Suprapubic skin (tissue), 4 donors: ENCODE measurements at regions not wholly inside any gene's neighbourhood (a gene's known extent, or its start where the extent isn't known, plus 50 kb on each side); places are given as distances from the start of the nearest gene placed in this dataset.

Experiments used
- DNase-seq, 2 donors: peaks; one replicate each; pipeline ENCODE4 v3.0.0-alpha.2; 2019; ENCODE audit warnings: low spot score in 2 of 2
- H3K27ac ChIP-seq: fragments of 200-600 bp; sonication (generic); one replicate; pipeline ENCODE4 v1.5.1; 2019
- H3K27me3 ChIP-seq: fragments of 200-600 bp; sonication (generic); one replicate; pipeline ENCODE4 v1.5.1; 2019
- H3K36me3 ChIP-seq: fragments of 200-600 bp; sonication (generic); one replicate; pipeline ENCODE4 v1.5.1; 2019
- H3K4me1 ChIP-seq: fragments of 200-600 bp; sonication (generic); one replicate; pipeline ENCODE4 v1.5.1; 2019
- H3K4me3 ChIP-seq: fragments of 200-600 bp; sonication (generic); one replicate; pipeline ENCODE4 v1.5.1; 2019; ENCODE audit warnings: mild to moderate bottlenecking
- H3K9me3 ChIP-seq: fragments of 200-600 bp; sonication (generic); one replicate; pipeline ENCODE4 v1.5.1; 2019
- EP300 ChIP-seq: sonication (generic); formaldehyde crosslinking; IDR thresholded peaks from one replicate; pipeline ENCODE4 v1.6.1; 2017; ENCODE audit warnings: antibody characterized with exemption
- POLR2A ChIP-seq, 2 donors: fragments of 450-650 bp; IDR thresholded peaks; one replicate each; pipeline ENCODE4 v1.6.1; 2017; ENCODE audit warnings: antibody characterized with exemption in 2 of 2, mild to moderate bottlenecking in 2 of 2, moderate library complexity in 2 of 2
- POLR2AphosphoS5 ChIP-seq, 3 donors: sonication (generic); formaldehyde crosslinking; IDR thresholded peaks; one replicate each; pipeline ENCODE4 v1.6.1; 2017; ENCODE audit warnings: antibody characterized with exemption in 3 of 3
- WGBS: methylation state at CpG from one replicate; pipeline ENCODE4 v1.1.5; 2018; 5-methylcytosine and 5-hydroxymethylcytosine counted together
- TF ChIP-seq, protein P1 (sequence below), 2 donors: fragments of 200-600 bp in 1 of 2; fragments of 450-650 bp in 1 of 2; sonication (generic) in 1 of 2; IDR thresholded peaks; one replicate each; pipeline ENCODE4 v1.5.1; 2016 to 2019; ENCODE audit warnings: antibody characterized with exemption in 2 of 2, mild to moderate bottlenecking in 1 of 2, moderate library complexity in 1 of 2

DNA sequence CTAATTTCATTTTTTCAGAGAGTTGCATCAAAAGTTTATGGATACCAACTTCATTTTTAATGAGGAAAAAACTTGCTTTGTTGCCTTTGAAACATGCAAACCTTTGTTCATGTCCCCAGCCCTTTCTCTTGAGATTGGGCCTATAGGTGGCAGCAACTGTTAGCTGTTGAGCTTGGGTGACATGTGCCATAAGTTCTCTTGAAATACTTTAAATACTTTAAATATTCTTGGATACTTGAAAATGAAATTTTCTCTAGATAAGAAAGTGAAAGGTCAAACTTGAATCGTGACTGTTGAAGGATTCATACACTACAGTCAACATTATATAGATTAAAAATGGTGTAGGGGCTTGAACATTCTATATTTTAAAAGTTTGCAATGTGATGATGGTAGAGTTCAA, 294.9 kb downstream of the NDFIP2 start:
- no peaks in the 10 kb centered on the region for H3K36me3 ChIP-seq
- H3K27ac ChIP-seq, result no peak overlapping the region
- DNase-seq, result no peak
- TF ChIP-seq POLR2A (IDR thresholded peaks at IDR 0.05), result no peak
- TF ChIP-seq POLR2AphosphoS5 (IDR thresholded peaks at IDR 0.05), result no peak
- TF ChIP-seq, protein P1, sequence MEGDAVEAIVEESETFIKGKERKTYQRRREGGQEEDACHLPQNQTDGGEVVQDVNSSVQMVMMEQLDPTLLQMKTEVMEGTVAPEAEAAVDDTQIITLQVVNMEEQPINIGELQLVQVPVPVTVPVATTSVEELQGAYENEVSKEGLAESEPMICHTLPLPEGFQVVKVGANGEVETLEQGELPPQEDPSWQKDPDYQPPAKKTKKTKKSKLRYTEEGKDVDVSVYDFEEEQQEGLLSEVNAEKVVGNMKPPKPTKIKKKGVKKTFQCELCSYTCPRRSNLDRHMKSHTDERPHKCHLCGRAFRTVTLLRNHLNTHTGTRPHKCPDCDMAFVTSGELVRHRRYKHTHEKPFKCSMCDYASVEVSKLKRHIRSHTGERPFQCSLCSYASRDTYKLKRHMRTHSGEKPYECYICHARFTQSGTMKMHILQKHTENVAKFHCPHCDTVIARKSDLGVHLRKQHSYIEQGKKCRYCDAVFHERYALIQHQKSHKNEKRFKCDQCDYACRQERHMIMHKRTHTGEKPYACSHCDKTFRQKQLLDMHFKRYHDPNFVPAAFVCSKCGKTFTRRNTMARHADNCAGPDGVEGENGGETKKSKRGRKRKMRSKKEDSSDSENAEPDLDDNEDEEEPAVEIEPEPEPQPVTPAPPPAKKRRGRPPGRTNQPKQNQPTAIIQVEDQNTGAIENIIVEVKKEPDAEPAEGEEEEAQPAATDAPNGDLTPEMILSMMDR (IDR thresholded peaks at IDR 0.05), result peak in 1 of 2 donors; percentile 22
- H3K4me1 ChIP-seq, result peaks cover 10% of the 10 kb centered on the region
- no peak overlapping the region for H3K4me3 ChIP-seq
- WGBS, result 23% methylated on average over 1 of the region's 1 CpG
- H3K9me3 ChIP-seq, result no peaks in the 10 kb centered on the region
- no peaks in the 10 kb centered on the region for H3K27me3 ChIP-seq

DNA sequence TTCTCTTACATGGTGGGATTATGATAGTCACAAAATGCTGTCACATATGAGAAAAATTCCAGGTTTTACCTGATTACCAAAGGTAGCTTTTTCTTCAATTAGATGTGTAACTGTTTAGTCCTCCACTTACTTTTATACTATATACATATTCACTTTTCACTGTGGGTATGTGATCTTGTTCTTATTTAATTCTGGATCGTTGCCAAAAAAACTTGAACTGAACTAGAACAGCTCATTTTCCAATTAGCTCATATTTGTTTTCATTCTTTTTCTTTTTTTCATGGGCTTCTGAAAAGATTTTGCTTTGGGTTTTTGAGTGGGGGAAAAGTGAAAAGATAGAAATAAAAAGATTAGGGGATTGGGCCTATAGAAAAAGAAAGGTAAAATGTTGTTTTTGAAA, 291.9 kb downstream of the NDFIP2 start:
- H3K9me3 ChIP-seq, result no peaks in the 10 kb centered on the region
- no peaks in the 10 kb centered on the region for H3K4me1 ChIP-seq
- WGBS, result 14% methylated on average over 1 of the region's 1 CpG
- TF ChIP-seq POLR2A (IDR thresholded peaks at IDR 0.05), result no peak
- no peak for TF ChIP-seq POLR2AphosphoS5 (IDR thresholded peaks at IDR 0.05)
- no peaks in the 10 kb centered on the region for H3K36me3 ChIP-seq
- H3K27me3 ChIP-seq, result no peaks in the 10 kb centered on the region
- H3K4me3 ChIP-seq, result no peak overlapping the region
- no peak for DNase-seq
- no peak overlapping the region for H3K27ac ChIP-seq

DNA sequence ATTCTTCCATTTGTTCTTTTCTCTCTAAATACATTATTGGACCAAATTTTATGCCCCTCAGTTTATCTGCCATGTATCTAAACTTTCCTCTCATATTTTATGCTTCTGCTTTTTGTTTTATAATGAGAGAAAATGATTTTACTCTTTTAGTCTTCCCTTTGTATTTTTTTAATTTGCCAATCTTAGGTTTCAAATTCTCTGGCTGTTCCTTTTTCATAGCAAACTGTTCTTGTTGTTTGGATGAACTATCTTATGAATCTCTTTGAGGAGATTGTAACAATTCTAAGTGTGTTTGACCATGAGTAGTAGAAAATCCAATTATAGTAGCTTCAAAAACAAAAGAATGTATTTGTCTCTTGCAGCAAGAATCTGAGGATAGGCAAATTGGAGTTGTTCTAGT, 290.5 kb downstream of the NDFIP2 start:
- no peaks in the 10 kb centered on the region for H3K27me3 ChIP-seq
- H3K36me3 ChIP-seq, result no peaks in the 10 kb centered on the region
- no peaks in the 10 kb centered on the region for H3K4me1 ChIP-seq
- no peak for DNase-seq
- TF ChIP-seq POLR2A (IDR thresholded peaks at IDR 0.05) (no peak), EP300 (no peak), POLR2AphosphoS5 (IDR thresholded peaks at IDR 0.05) (no peak)
- TF ChIP-seq, protein P1 (IDR thresholded peaks at IDR 0.05), result no peak
- no peaks in the 10 kb centered on the region for H3K9me3 ChIP-seq
- no peak overlapping the region for H3K4me3 ChIP-seq
- H3K27ac ChIP-seq, result no peak overlapping the region

DNA sequence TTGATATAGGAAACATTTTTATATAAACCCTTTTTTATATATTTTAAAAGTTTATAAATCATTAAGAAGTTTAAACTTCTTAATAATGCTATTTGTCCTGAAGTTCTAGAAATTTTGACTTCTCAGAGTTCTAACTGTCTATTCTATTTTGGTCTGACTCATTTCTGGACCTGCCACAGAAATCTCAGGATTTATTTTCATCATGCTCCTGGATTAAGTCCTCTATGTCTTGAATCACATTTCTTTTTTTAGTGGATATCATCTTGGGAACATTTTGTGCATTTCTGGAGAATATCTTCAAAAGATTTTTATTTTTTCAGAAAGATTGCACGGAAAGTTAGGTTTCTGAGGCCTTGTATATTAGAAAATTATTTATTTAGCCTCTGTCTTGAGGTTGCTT, 289.1 kb downstream of the NDFIP2 start:
- Histone ChIP-seq H3K4me3 (no peak overlapping the region), H3K4me1 (no peaks in the 10 kb centered on the region), H3K9me3 (no peaks in the 10 kb centered on the region), H3K27me3 (no peaks in the 10 kb centered on the region), H3K36me3 (no peaks in the 10 kb centered on the region), H3K27ac (no peak overlapping the region)
- TF ChIP-seq, protein P1 (IDR thresholded peaks at IDR 0.05), result no peak
- TF ChIP-seq EP300, result no peak
- no peak for TF ChIP-seq POLR2AphosphoS5 (IDR thresholded peaks at IDR 0.05)
- TF ChIP-seq POLR2A (IDR thresholded peaks at IDR 0.05), result no peak
- 85% methylated on average over 1 of the region's 1 CpG for WGBS
- DNase-seq, result no peak

DNA sequence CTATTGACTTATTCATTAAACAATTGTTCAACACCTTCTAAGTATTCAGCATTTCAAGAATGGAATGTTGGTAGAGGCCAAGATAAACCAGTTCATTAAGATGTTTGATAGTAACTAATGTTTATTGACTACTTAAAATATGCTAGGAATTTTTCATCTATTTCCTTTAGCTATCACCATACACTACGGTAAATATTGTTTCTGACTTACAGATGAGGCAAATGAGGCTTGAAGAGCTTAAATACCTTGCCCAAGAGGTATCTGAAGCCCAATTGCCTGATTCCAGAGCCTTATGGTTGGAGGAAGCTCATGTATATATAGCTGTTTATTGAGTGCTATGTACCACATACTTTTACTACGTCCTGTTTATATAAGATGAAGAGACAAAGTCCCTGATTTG, 286.2 kb downstream of the NDFIP2 start:
- 61% methylated on average over 2 of the region's 2 CpGs for WGBS
- no peaks in the 10 kb centered on the region for H3K4me1 ChIP-seq
- DNase-seq, result no peak
- H3K4me3 ChIP-seq, result no peak overlapping the region
- H3K9me3 ChIP-seq, result no peaks in the 10 kb centered on the region
- no peaks in the 10 kb centered on the region for H3K27me3 ChIP-seq
- TF ChIP-seq EP300 (no peak), POLR2A (IDR thresholded peaks at IDR 0.05) (no peak), POLR2AphosphoS5 (IDR thresholded peaks at IDR 0.05) (no peak)
- TF ChIP-seq, protein P1 (IDR thresholded peaks at IDR 0.05), result no peak
- no peak overlapping the region for H3K27ac ChIP-seq
- H3K36me3 ChIP-seq, result no peaks in the 10 kb centered on the region

DNA sequence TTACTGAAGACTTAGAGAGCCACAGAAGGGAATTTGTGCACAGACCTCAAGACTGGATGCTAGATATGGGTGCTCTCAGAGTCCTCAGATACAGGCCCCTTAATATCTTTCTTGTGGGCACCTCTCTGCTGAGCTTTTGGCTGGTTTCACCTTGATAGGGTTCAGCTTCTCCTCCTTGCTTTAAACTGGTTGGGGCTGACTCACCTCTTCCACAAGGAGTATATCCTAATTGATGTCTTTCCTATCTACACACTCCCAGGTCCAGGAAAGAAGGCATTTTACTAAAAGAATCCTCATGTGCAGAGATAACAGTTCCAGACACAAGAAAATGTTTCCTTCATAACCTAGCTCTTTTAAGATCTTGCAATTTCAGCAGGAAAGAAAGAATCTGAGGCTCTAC, 284.4 kb downstream of the NDFIP2 start:
- no peak overlapping the region for H3K4me3 ChIP-seq
- no peaks in the 10 kb centered on the region for H3K4me1 ChIP-seq
- no peak for DNase-seq
- H3K9me3 ChIP-seq, result no peaks in the 10 kb centered on the region
- TF ChIP-seq POLR2A (IDR thresholded peaks at IDR 0.05) (no peak), EP300 (no peak), POLR2AphosphoS5 (IDR thresholded peaks at IDR 0.05) (no peak)
- TF ChIP-seq, protein P1 (IDR thresholded peaks at IDR 0.05), result no peak
- no peaks in the 10 kb centered on the region for H3K36me3 ChIP-seq
- no peaks in the 10 kb centered on the region for H3K27me3 ChIP-seq
- H3K27ac ChIP-seq, result no peak overlapping the region
